IMR-90 (cell line): ENCODE measurements at regions not wholly inside any gene's neighbourhood (a gene's known extent, or its start where the extent isn't known, plus 50 kb on each side); places are given as distances from the start of the nearest gene placed in this dataset.

ENCODE experiments used
- ATAC-seq: fragments of 200-7000 bp; cut with Tn5 transposase; 2 replicates; pipeline ENCODE4 v1.9.1; 2020; ENCODE audit warnings: low read depth, mild to moderate bottlenecking, moderate library complexity
- BruUV-seq: library from RNA; stranded (reverse); fragments of 400-500 nt; replicated peaks from 2 replicates; lab custom pipeline; 2021; lab: Mats Ljungman, UMichigan
- CTCF ChIA-PET: fragments of 300-600 bp; formaldehyde crosslinking; extraction: SDS; loops from one replicate; lab custom pipeline; 2021; ENCODE audit warnings: antibody characterized with exemption; lab: Yijun Ruan, JAX
- POLR2A ChIA-PET: fragments of 300-600 bp; sonication (Branson Sonifier 250); formaldehyde crosslinking; loops from one replicate; lab custom pipeline; 2022; ENCODE audit warnings: antibody characterized with exemption; ENCODE audit not compliant: unreplicated experiment; lab: Charles Lee
- DNase-seq: peaks from one replicate; pipeline ENCODE4 v3.0.0; 2013
- H2AFZ ChIP-seq: replicated peaks from 2 replicates; pipeline ENCODE3; 2013; ENCODE audit warnings: low read length, mild to moderate bottlenecking; ENCODE audit not compliant: poor library complexity
- H2AK5ac ChIP-seq: 2 replicates; pipeline ENCODE4 v1.6.1; 2013; ENCODE audit warnings: low read depth, low read length, inconsistent platforms
- H2AK9ac ChIP-seq: replicated peaks from 2 replicates; pipeline ENCODE3; 2013; ENCODE audit warnings: mild to moderate bottlenecking, low read depth, low read length, moderate library complexity; ENCODE audit not compliant: poor library complexity
- H2BK120ac ChIP-seq: 2 replicates; pipeline ENCODE4 v1.6.1; 2013; ENCODE audit warnings: low read depth, low read length, inconsistent platforms
- H2BK15ac ChIP-seq: 3 replicates; pipeline ENCODE4 v1.6.1; 2013; ENCODE audit warnings: low read depth, low read length, inconsistent platforms
- H2BK20ac ChIP-seq: 2 replicates; pipeline ENCODE4 v1.6.1; 2013; ENCODE audit warnings: low read depth, mild to moderate bottlenecking, inconsistent platforms, low read length, moderate library complexity
- H2BK5ac ChIP-seq: 2 replicates; pipeline ENCODE4 v1.6.1; 2013; ENCODE audit warnings: mild to moderate bottlenecking, low read depth, low read length, inconsistent platforms; ENCODE audit not compliant: poor library complexity, severe bottlenecking
- H3K14ac ChIP-seq: replicated peaks from 2 replicates; pipeline ENCODE4 v1.6.1; 2013; ENCODE audit warnings: low read depth, low read length, inconsistent platforms
- H3K18ac ChIP-seq: 2 replicates; pipeline ENCODE4 v1.6.1; 2013; ENCODE audit warnings: low read depth, low read length, control low read depth
- H3K23ac ChIP-seq: 2 replicates; pipeline ENCODE4 v1.6.1; 2013; ENCODE audit warnings: low read depth, low read length, inconsistent platforms
- H3K27ac ChIP-seq: 2 replicates; pipeline ENCODE4 v1.5.1; 2013; ENCODE audit warnings: mild to moderate bottlenecking, control low read depth, low read length; ENCODE audit not compliant: insufficient read depth
- H3K27me3 ChIP-seq: 2 replicates; pipeline ENCODE4 v1.6.1; 2013; ENCODE audit warnings: low read length; ENCODE audit not compliant: control insufficient read depth, insufficient read depth
- H3K36me3 ChIP-seq: 2 replicates; pipeline ENCODE4 v1.6.1; 2013; ENCODE audit warnings: low read length, mixed read lengths; ENCODE audit not compliant: control insufficient read depth, insufficient read depth
- H3K4ac ChIP-seq: 2 replicates; pipeline ENCODE4 v1.6.1; 2013; ENCODE audit warnings: low read depth, low read length, inconsistent platforms
- H3K4me1 ChIP-seq: 2 replicates; pipeline ENCODE4 v1.6.1; 2013; ENCODE audit warnings: low read length, mixed read lengths; ENCODE audit not compliant: control insufficient read depth, insufficient read depth
- H3K4me2 ChIP-seq: 2 replicates; pipeline ENCODE4 v1.6.1; 2013; ENCODE audit warnings: low read depth, mild to moderate bottlenecking, control low read depth, low read length, moderate library complexity
- H3K4me3 ChIP-seq: 2 replicates; pipeline ENCODE4 v1.5.1; 2013; ENCODE audit warnings: low read depth, mild to moderate bottlenecking, control low read depth, low read length, moderate library complexity; ENCODE audit not compliant: insufficient read depth
- H3K56ac ChIP-seq: 2 replicates; pipeline ENCODE4 v1.6.1; 2013; ENCODE audit warnings: low read length, inconsistent platforms; ENCODE audit not compliant: insufficient read depth; ENCODE audit errors: extremely low read depth
- H3K79me1 ChIP-seq, 2 experiments: 2 replicates each; pipeline ENCODE4 v1.6.1; 2013; ENCODE audit warnings: low read length in 2 of 2, inconsistent platforms in 1 of 2, low read depth in 1 of 2
- H3K9ac ChIP-seq: 2 replicates; pipeline ENCODE4 v1.6.1; 2013; ENCODE audit warnings: low read depth, low read length, control low read depth
- H3K9me1 ChIP-seq: 2 replicates; pipeline ENCODE4 v1.6.1; 2013; ENCODE audit warnings: low read length, inconsistent platforms; ENCODE audit not compliant: insufficient read depth
- H3K9me3 ChIP-seq: 2 replicates; pipeline ENCODE4 v1.6.1; 2013; ENCODE audit warnings: low read length; ENCODE audit not compliant: control insufficient read depth, insufficient read depth
- H4K20me1 ChIP-seq: 2 replicates; pipeline ENCODE4 v1.6.1; 2013; ENCODE audit warnings: low read length, inconsistent platforms; ENCODE audit not compliant: insufficient read depth
- H4K5ac ChIP-seq: 2 replicates; pipeline ENCODE4 v1.6.1; 2013; ENCODE audit warnings: mild to moderate bottlenecking, low read depth, low read length, control low read depth
- H4K8ac ChIP-seq, 2 experiments: 2 replicates each; pipeline ENCODE4 v1.6.1; 2013; ENCODE audit warnings: low read depth in 2 of 2, low read length in 2 of 2, control low read depth in 1 of 2, inconsistent platforms in 1 of 2
- H4K91ac ChIP-seq: 2 replicates; pipeline ENCODE4 v1.6.1; 2013; ENCODE audit warnings: low read depth, low read length, inconsistent platforms; ENCODE audit not compliant: insufficient read depth
- CHD1 ChIP-seq: IDR thresholded peaks from 2 replicates; pipeline ENCODE4 v1.6.1; 2012; ENCODE audit warnings: low read depth, low read length, improper control_type of control experiment
- FOS ChIP-seq: fragments of 150-350 bp; IDR thresholded peaks from 2 replicates; pipeline ENCODE4 v1.6.1; 2016; ENCODE audit warnings: low read depth, low read length
- POLR2A ChIP-seq: IDR thresholded peaks from 2 replicates; pipeline ENCODE4 v1.6.1; 2012; ENCODE audit warnings: mild to moderate bottlenecking, low read depth, low read length
- WGBS, 2 experiments: methylation state at CpG; one replicate each; pipeline versions ENCODE4 v1.1.5 to v1.1.7; 2013; ENCODE audit warnings: missing lambda C conversion rate in 2 of 2; ENCODE audit not compliant: insufficient read length in 1 of 2; ENCODE audit errors: extremely low coverage in 2 of 2; 5-methylcytosine and 5-hydroxymethylcytosine counted together
- dilution Hi-C: fragments of 300-500 bp; cut with HindIII; formaldehyde crosslinking; loops from one replicate; pipeline ENCODE4 v1.14.3; 2018; ENCODE audit warnings: low sequenced_read_pairs; ENCODE audit not compliant: unreplicated experiment
- in situ Hi-C: fragments of 300-500 bp; cut with MboI; formaldehyde crosslinking; loops from 3 replicates; pipeline ENCODE4 v1.14.3; 2019; ENCODE audit warnings: low sequenced_read_pairs, inconsistent platforms, mixed read lengths
- intact Hi-C: fragments of 100-400 bp; cut with micrococcal nuclease; formaldehyde crosslinking; loops from 2 replicates; pipeline ENCODE4 v1.10.0; 2022

DNA sequence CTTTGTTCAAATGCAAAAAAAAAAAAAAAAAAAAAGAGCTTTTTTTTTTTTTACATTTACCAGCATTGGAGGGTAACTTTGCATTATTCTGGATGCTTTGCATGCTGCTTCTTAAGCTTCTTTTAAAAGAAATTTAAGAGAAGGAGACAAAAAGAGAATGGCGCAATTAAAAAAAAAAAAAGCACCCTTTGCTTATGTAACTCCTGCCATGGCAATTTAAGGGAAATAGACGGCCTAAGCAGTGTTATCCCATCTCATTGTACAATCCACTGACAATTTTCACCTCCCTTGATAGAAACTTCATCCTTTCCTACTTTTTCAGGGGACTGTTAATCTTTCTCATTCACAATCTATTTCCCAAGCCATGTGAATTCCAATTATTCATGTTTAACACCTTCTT is 129.8 kb downstream of the KCTD12 start:
- no CpG with 5 or more reads among the region's 2 CpGs for WGBS, 2 experiments
- no peak overlapping the region for H3K18ac ChIP-seq
- no peaks in the 10 kb centered on the region for H3K79me1 ChIP-seq
- intact Hi-C loops: no loop called here
- no peaks in the 10 kb centered on the region for H3K36me3 ChIP-seq
- TF ChIP-seq FOS (no peak), POLR2A (no peak), CHD1 (no peak)
- H4K20me1 ChIP-seq: no peaks in the 10 kb centered on the region
- H3K14ac ChIP-seq: no peak overlapping the region
- H4K5ac ChIP-seq: no peak overlapping the region
- POLR2A ChIA-PET: no interaction called here
- CTCF ChIA-PET: no interaction called here
- no peak overlapping the region for H2BK15ac ChIP-seq
- no peak overlapping the region for H3K9ac ChIP-seq
- no peak overlapping the region for H2AFZ ChIP-seq
- H2AK9ac ChIP-seq: no peak overlapping the region
- no peak overlapping the region for H3K4me2 ChIP-seq
- H3K27me3 ChIP-seq: no peaks in the 10 kb centered on the region; the same call in 1 of the 2 replicates
- H4K8ac ChIP-seq: no peak overlapping the region
- no peaks in the 10 kb centered on the region for H3K9me1 ChIP-seq
- no peak overlapping the region for H3K27ac ChIP-seq
- H3K56ac ChIP-seq: no peak overlapping the region
- H3K9me3 ChIP-seq: no peaks in the 10 kb centered on the region
- H3K23ac ChIP-seq: no peak overlapping the region
- BruUV-seq: no TSS peak
- H2BK120ac ChIP-seq: no peak overlapping the region
- in situ Hi-C loops: no loop called here
- no peak overlapping the region for H2BK5ac ChIP-seq
- dilution Hi-C loops: no loop called here
- H2AK5ac ChIP-seq: no peak overlapping the region
- DNase-seq (no peak), ATAC-seq (no peak)
- H2BK20ac ChIP-seq: no peak overlapping the region
- H3K4ac ChIP-seq: no peak overlapping the region
- H3K4me3 ChIP-seq: no peak overlapping the region
- no peak overlapping the region for H4K91ac ChIP-seq
- no peaks in the 10 kb centered on the region; the same call in 1 of the 2 replicates for H3K4me1 ChIP-seq
